ENCODE measurements at regions not wholly inside any gene's neighbourhood (a gene's known extent, or its start where the extent isn't known, plus 50 kb on each side); places are given as distances from the start of the nearest gene placed in this dataset.

DNA sequence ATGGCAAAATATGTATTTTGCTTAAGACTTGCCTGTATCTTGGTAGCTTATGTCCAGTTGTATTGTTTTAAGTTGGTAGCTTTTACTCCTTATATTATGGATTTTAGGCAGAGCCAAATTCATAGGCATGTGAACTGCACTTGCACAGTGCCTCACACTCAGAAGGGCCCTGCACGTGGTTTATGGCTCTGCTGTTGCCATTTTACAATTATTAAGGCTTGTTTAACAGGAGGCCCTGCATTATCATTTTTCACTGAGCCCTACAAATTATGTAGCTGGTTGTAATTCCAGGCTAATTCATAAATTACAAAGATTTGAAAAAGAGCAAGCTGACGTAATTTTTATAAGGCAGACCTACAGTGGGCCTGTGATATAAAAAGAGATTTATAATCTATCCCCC, 537.6 kb upstream of the UBE2E2 start:
- H3K9me3 ChIP-seq (ENCODE audit: low read length): no peaks in the 10 kb centered on the region
- H2AFZ ChIP-seq (ENCODE audit: low read length): no peak overlapping the region
- no peaks in the 10 kb centered on the region for H4K20me1 ChIP-seq (ENCODE audit: insufficient read depth, low read length)
- no peaks in the 10 kb centered on the region for H3K79me2 ChIP-seq (ENCODE audit: insufficient read depth, low read length)
- H3K4me3 ChIP-seq (ENCODE audit: low read depth, low read length, poor library complexity, severe bottlenecking): no peak overlapping the region
- H3K27ac ChIP-seq (ENCODE audit: low read depth, low read length, poor library complexity, severe bottlenecking): no peak overlapping the region
- no peak overlapping the region for H3K9ac ChIP-seq (ENCODE audit: low read length)
- H3F3A ChIP-seq (ENCODE audit: insufficient read depth, low read length): no peaks in the 10 kb centered on the region
- no peak overlapping the region for H3K4me2 ChIP-seq (ENCODE audit: low read length)
- no peaks in the 10 kb centered on the region for H3K4me1 ChIP-seq (ENCODE audit: insufficient read depth, low read length, severe bottlenecking)
- no peaks in the 10 kb centered on the region for H3K9me2 ChIP-seq (ENCODE audit: low read depth, low read length)
- H3K27me3 ChIP-seq (ENCODE audit: insufficient read depth, low read length): no peaks in the 10 kb centered on the region
- no peaks in the 10 kb centered on the region for H3K36me3 ChIP-seq (ENCODE audit: insufficient read depth, low read length)
- no peak for TF ChIP-seq EZH2 (IDR thresholded peaks at IDR 0.05; ENCODE audit: borderline replicate concordance, low read length)
- TF ChIP-seq CTCF (IDR thresholded peaks at IDR 0.05; ENCODE audit: low read length): no peak

GRCh38 chr3:22666736-22667135, 536.4 kb upstream of the UBE2E2 start:
- Histone ChIP-seq H3K36me3 (ENCODE audit: insufficient read depth, low read length) (no peaks in the 10 kb centered on the region), H4K20me1 (ENCODE audit: insufficient read depth, low read length) (no peaks in the 10 kb centered on the region), H3K9me3 (ENCODE audit: low read length) (no peaks in the 10 kb centered on the region), H3K79me2 (ENCODE audit: insufficient read depth, low read length) (no peaks in the 10 kb centered on the region), H3K9me2 (ENCODE audit: low read depth, low read length) (no peaks in the 10 kb centered on the region), H3K9ac (ENCODE audit: low read length) (no peak overlapping the region), H3K4me2 (ENCODE audit: low read length) (no peak overlapping the region), H3K27ac (ENCODE audit: low read depth, low read length, poor library complexity, severe bottlenecking) (no peak overlapping the region), H3F3A (ENCODE audit: insufficient read depth, low read length) (no peaks in the 10 kb centered on the region), H3K4me1 (ENCODE audit: insufficient read depth, low read length, severe bottlenecking) (no peaks in the 10 kb centered on the region), H3K4me3 (ENCODE audit: low read depth, low read length, poor library complexity, severe bottlenecking) (no peak overlapping the region), H2AFZ (ENCODE audit: low read length) (no peak overlapping the region), H3K27me3 (ENCODE audit: insufficient read depth, low read length) (no peaks in the 10 kb centered on the region)
- TF ChIP-seq CTCF (IDR thresholded peaks at IDR 0.05; ENCODE audit: low read length): no peak
- no peak for TF ChIP-seq EZH2 (IDR thresholded peaks at IDR 0.05; ENCODE audit: borderline replicate concordance, low read length)

- Histone ChIP-seq H3F3A (ENCODE audit: insufficient read depth, low read length) (no peaks in the 10 kb centered on the region), H3K9ac (ENCODE audit: low read length) (no peak overlapping the region), H2AFZ (ENCODE audit: low read length) (no peak overlapping the region), H3K4me3 (ENCODE audit: low read depth, low read length, poor library complexity, severe bottlenecking) (no peak overlapping the region), H3K79me2 (ENCODE audit: insufficient read depth, low read length) (no peaks in the 10 kb centered on the region), H3K4me1 (ENCODE audit: insufficient read depth, low read length, severe bottlenecking) (no peaks in the 10 kb centered on the region), H3K27me3 (ENCODE audit: insufficient read depth, low read length) (no peaks in the 10 kb centered on the region), H3K4me2 (ENCODE audit: low read length) (no peak overlapping the region), H3K9me2 (ENCODE audit: low read depth, low read length) (no peaks in the 10 kb centered on the region), H3K9me3 (ENCODE audit: low read length) (no peaks in the 10 kb centered on the region), H4K20me1 (ENCODE audit: insufficient read depth, low read length) (no peaks in the 10 kb centered on the region), H3K36me3 (ENCODE audit: insufficient read depth, low read length) (no peaks in the 10 kb centered on the region), H3K27ac (ENCODE audit: low read depth, low read length, poor library complexity, severe bottlenecking) (no peak overlapping the region)
- no peak for TF ChIP-seq CTCF (IDR thresholded peaks at IDR 0.05; ENCODE audit: low read length)
- TF ChIP-seq EZH2 (IDR thresholded peaks at IDR 0.05; ENCODE audit: borderline replicate concordance, low read length): no peak
Observed at GRCh38 chr3:22671848-22672247, 531.3 kb upstream of the UBE2E2 start.
